Neural progenitor cell (in vitro differentiated cells): ENCODE measurements at regions not wholly inside any gene's neighbourhood (a gene's known extent, or its start where the extent isn't known, plus 50 kb on each side); places are given as distances from the start of the nearest gene placed in this dataset.
A peak's percentile ranks its signal among the peaks of the same experiment; 100 is the strongest.
"Not testable (repeated sequence)": the region's sequence is repeated elsewhere in the genome, so short reads cannot be mapped to it uniquely, and the experiment has no call there.

Source experiments
- DNase-seq: peaks from one replicate; pipeline ENCODE4 v3.0.0-alpha.2; 2016; ENCODE audit warnings: low spot score
- H2AFZ ChIP-seq: fragments of 200-600 bp; sonication (generic); replicated peaks from 2 replicates; pipeline ENCODE4 v1.6.1; 2016; ENCODE audit warnings: antibody characterized with exemption
- H3F3A ChIP-seq: fragments of 200-600 bp; sonication (generic); 2 replicates; pipeline ENCODE4 v1.6.1; 2016; ENCODE audit warnings: antibody characterized with exemption, low read depth
- H3K27ac ChIP-seq: fragments of 200-600 bp; sonication (generic); 2 replicates; pipeline ENCODE4 v1.5.1; 2016; ENCODE audit warnings: mild to moderate bottlenecking
- H3K27me3 ChIP-seq: fragments of 200-600 bp; sonication (generic); 2 replicates; pipeline ENCODE4 v1.6.1; 2016; ENCODE audit warnings: mild to moderate bottlenecking, moderate library complexity
- H3K36me3 ChIP-seq: fragments of 200-600 bp; sonication (generic); 2 replicates; pipeline ENCODE4 v1.5.1; 2016
- H3K4me1 ChIP-seq: fragments of 200-600 bp; sonication (generic); 2 replicates; pipeline ENCODE4 v1.6.1; 2016; ENCODE audit warnings: mixed run types
- H3K4me2 ChIP-seq: fragments of 200-600 bp; sonication (generic); 2 replicates; pipeline ENCODE4 v1.6.1; 2016
- H3K4me3 ChIP-seq: fragments of 200-600 bp; sonication (generic); 2 replicates; pipeline ENCODE4 v1.5.1; 2016
- H3K79me2 ChIP-seq: fragments of 200-600 bp; sonication (generic); 2 replicates; pipeline ENCODE4 v1.6.1; 2016; ENCODE audit warnings: low read depth
- H3K9ac ChIP-seq: fragments of 200-600 bp; sonication (generic); 2 replicates; pipeline ENCODE4 v1.6.1; 2016
- H3K9me3 ChIP-seq: fragments of 200-600 bp; sonication (generic); 2 replicates; pipeline ENCODE4 v1.5.1; 2016; ENCODE audit warnings: low read depth
- H4K20me1 ChIP-seq: fragments of 200-600 bp; sonication (generic); 2 replicates; pipeline ENCODE4 v1.6.1; 2016; ENCODE audit warnings: low read depth
- H3K27ac Mint-ChIP-seq: 3 replicates; pipeline ENCODE4 v1.8.0; 2021; ENCODE audit warnings: mixed read lengths
- H3K27me3 Mint-ChIP-seq: 2 replicates; pipeline ENCODE4 v1.8.0; 2022; ENCODE audit warnings: low read depth, mild to moderate bottlenecking, inconsistent platforms, moderate library complexity, mixed read lengths; ENCODE audit not compliant: insufficient read depth
- H3K36me3 Mint-ChIP-seq: 3 replicates; pipeline ENCODE4 v1.8.0; 2021; ENCODE audit warnings: mixed read lengths
- H3K4me1 Mint-ChIP-seq: 3 replicates; pipeline ENCODE4 v1.8.0; 2021; ENCODE audit warnings: mixed read lengths
- H3K4me3 Mint-ChIP-seq: 3 replicates; pipeline ENCODE4 v1.8.0; 2021; ENCODE audit warnings: mild to moderate bottlenecking, moderate library complexity, mixed read lengths
- H3K9me3 Mint-ChIP-seq: 3 replicates; pipeline ENCODE4 v1.8.0; 2020; ENCODE audit warnings: mixed read lengths
- CTCF ChIP-seq: fragments of 200-600 bp; sonication (generic); IDR thresholded peaks from 2 replicates; pipeline ENCODE4 v1.5.1; 2017; ENCODE audit warnings: antibody characterized with exemption, mild to moderate bottlenecking
- EZH2 ChIP-seq: fragments of 200-600 bp; sonication (generic); IDR thresholded peaks from 2 replicates; pipeline ENCODE4 v1.6.1; 2017; ENCODE audit warnings: antibody characterized with exemption, mild to moderate bottlenecking, moderate library complexity
- EZH2phosphoT487 ChIP-seq: fragments of 200-600 bp; sonication (generic); IDR thresholded peaks from 2 replicates; pipeline ENCODE4 v1.6.1; 2017; ENCODE audit warnings: antibody characterized with exemption

DNA sequence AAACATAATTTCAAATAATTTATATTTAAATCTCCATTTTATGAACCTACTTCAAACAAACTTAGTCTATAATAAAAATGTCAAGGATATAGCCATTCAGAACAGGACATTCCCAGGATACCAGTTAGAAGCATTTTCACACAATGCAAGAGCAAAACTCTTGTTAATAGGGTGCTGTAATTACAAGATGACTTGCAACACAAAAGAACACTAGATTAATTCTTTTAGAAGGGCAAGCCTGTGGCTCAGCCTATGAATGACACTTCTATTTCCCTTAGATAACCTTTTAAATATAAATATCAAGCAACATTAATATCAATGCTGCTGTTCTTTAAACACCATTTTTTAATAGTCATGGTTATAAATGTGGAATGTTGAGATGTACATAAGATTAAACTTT, 157.9 kb upstream of the SCN7A start:
- no peaks in the 10 kb centered on the region for H3K79me2 ChIP-seq
- H3K27ac ChIP-seq, result no peak overlapping the region
- Mint-ChIP-seq H3K4me1 (no peaks in the 10 kb centered on the region), H3K36me3 (no peaks in the 10 kb centered on the region), H3K27ac (no peak overlapping the region), H3K27me3 (no peaks in the 10 kb centered on the region), H3K4me3 (no peak overlapping the region), H3K9me3 (no peaks in the 10 kb centered on the region)
- DNase-seq, result no peak
- H3K4me2 ChIP-seq, result no peak overlapping the region
- H2AFZ ChIP-seq, result no peak overlapping the region
- no peaks in the 10 kb centered on the region for H4K20me1 ChIP-seq
- H3K27me3 ChIP-seq, result no peaks in the 10 kb centered on the region
- H3F3A ChIP-seq, result no peaks in the 10 kb centered on the region
- no peak for TF ChIP-seq EZH2
- TF ChIP-seq EZH2phosphoT487, result no peak
- TF ChIP-seq CTCF, result no peak
- H3K9me3 ChIP-seq, result no peaks in the 10 kb centered on the region
- H3K36me3 ChIP-seq, result no peaks in the 10 kb centered on the region
- H3K9ac ChIP-seq, result no peak overlapping the region
- H3K4me3 ChIP-seq, result no peak overlapping the region
- H3K4me1 ChIP-seq, result no peaks in the 10 kb centered on the region

DNA sequence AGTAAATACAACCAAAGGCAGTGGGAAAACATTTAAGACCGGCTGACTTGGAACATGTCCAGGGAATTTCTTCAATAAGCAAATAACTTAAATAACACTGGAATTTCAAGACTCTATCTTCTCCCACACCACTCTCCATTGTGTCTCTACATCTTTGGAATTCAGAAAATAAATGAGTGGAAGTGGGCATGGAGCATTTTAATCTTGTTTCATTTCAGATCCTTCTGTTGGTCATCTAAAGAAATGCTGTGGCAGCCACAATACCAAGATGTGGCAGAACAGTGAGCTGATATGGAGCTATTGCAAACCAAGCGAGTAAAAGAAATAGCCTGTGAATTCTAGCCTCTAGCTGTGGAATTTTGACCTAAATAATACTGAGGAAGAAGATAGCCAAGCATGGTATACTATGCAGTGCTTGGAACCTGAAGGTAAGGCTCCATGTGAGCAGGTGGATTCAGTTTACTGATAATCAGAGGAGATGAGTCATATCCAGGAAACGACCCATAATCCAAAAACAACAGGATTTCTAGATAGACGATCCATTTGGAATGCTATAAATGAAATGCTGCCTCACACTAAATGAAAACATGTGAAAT, 157.1 kb upstream of the SCN7A start:
- Histone ChIP-seq H3K36me3 (no peaks in the 10 kb centered on the region), H3K27me3 (no peaks in the 10 kb centered on the region), H2AFZ (peak overlapping the region; percentile 69), H4K20me1 (no peaks in the 10 kb centered on the region), H3K9me3 (no peaks in the 10 kb centered on the region), H3K27ac (no peak overlapping the region), H3K4me1 (no peaks in the 10 kb centered on the region), H3K79me2 (no peaks in the 10 kb centered on the region), H3K9ac (no peak overlapping the region), H3K4me2 (no peak overlapping the region), H3F3A (no peaks in the 10 kb centered on the region), H3K4me3 (no peak overlapping the region)
- no peaks in the 10 kb centered on the region for H3K36me3 Mint-ChIP-seq
- DNase-seq, result no peak
- no peak overlapping the region for H3K27ac Mint-ChIP-seq
- TF ChIP-seq EZH2phosphoT487, result no peak
- no peak for TF ChIP-seq EZH2
- H3K27me3 Mint-ChIP-seq, result no peaks in the 10 kb centered on the region
- H3K9me3 Mint-ChIP-seq, result no peaks in the 10 kb centered on the region
- H3K4me3 Mint-ChIP-seq, result no peak overlapping the region
- H3K4me1 Mint-ChIP-seq, result no peaks in the 10 kb centered on the region

- H3K4me3 Mint-ChIP-seq, result no peak overlapping the region
- TF ChIP-seq EZH2phosphoT487 (no peak), EZH2 (no peak), CTCF (no peak)
- H3F3A ChIP-seq, result no peaks in the 10 kb centered on the region
- no peak overlapping the region for H3K27ac ChIP-seq
- no peak for DNase-seq
- no peaks in the 10 kb centered on the region for H3K4me1 Mint-ChIP-seq
- no peak overlapping the region for H3K27ac Mint-ChIP-seq
- H3K9me3 ChIP-seq, result no peaks in the 10 kb centered on the region
- H3K9me3 Mint-ChIP-seq, result no peaks in the 10 kb centered on the region
- H3K4me1 ChIP-seq, result no peaks in the 10 kb centered on the region
- H2AFZ ChIP-seq, result no peak overlapping the region
- H3K36me3 ChIP-seq, result no peaks in the 10 kb centered on the region
- H4K20me1 ChIP-seq, result no peaks in the 10 kb centered on the region
- H3K79me2 ChIP-seq, result no peaks in the 10 kb centered on the region
- no peaks in the 10 kb centered on the region for H3K36me3 Mint-ChIP-seq
- no peaks in the 10 kb centered on the region for H3K27me3 Mint-ChIP-seq
- H3K4me2 ChIP-seq, result no peak overlapping the region
- H3K9ac ChIP-seq, result no peak overlapping the region
- no peak overlapping the region for H3K4me3 ChIP-seq
- no peaks in the 10 kb centered on the region for H3K27me3 ChIP-seq
Measured at GRCh38 chr2:166647935-166648334, 153.9 kb upstream of the SCN7A start.

GRCh38 chr2:166643980-166644379, 149.9 kb upstream of the SCN7A start:
- Histone ChIP-seq H2AFZ (no peak overlapping the region), H4K20me1 (no peaks in the 10 kb centered on the region), H3K4me2 (no peak overlapping the region), H3K9ac (no peak overlapping the region), H3K27ac (no peak overlapping the region), H3K36me3 (no peaks in the 10 kb centered on the region), H3K27me3 (no peaks in the 10 kb centered on the region), H3F3A (no peaks in the 10 kb centered on the region), H3K4me1 (no peaks in the 10 kb centered on the region), H3K9me3 (no peaks in the 10 kb centered on the region), H3K4me3 (no peak overlapping the region), H3K79me2 (no peaks in the 10 kb centered on the region)
- Mint-ChIP-seq H3K27ac (no peak overlapping the region), H3K9me3 (peaks cover 6% of the 10 kb centered on the region), H3K27me3 (no peaks in the 10 kb centered on the region), H3K36me3 (no peaks in the 10 kb centered on the region), H3K4me1 (no peaks in the 10 kb centered on the region), H3K4me3 (no peak overlapping the region)
- DNase-seq, result no peak
- TF ChIP-seq EZH2phosphoT487 (no peak), EZH2 (no peak), CTCF (no peak)

- H3K9me3 ChIP-seq, H3K27ac Mint-ChIP-seq, H3K27me3 ChIP-seq, H3K4me2 ChIP-seq, H3K4me3 ChIP-seq, H3K4me1 Mint-ChIP-seq, H3F3A ChIP-seq, H3K36me3 Mint-ChIP-seq, H3K9ac ChIP-seq, H3K79me2 ChIP-seq, H3K27ac ChIP-seq, H4K20me1 ChIP-seq, H3K27me3 Mint-ChIP-seq, H3K36me3 ChIP-seq, H3K4me3 Mint-ChIP-seq, H3K4me1 ChIP-seq, H3K9me3 Mint-ChIP-seq, H2AFZ ChIP-seq, DNase-seq: not testable (repeated sequence)
Measured at GRCh38 chr2:166641516-166641915, 147.5 kb upstream of the SCN7A start.
